Sigmoid colon (tissue), 6 donors: ENCODE measurements at regions not wholly inside any gene's neighbourhood (a gene's known extent, or its start where the extent isn't known, plus 50 kb on each side); places are given as distances from the start of the nearest gene placed in this dataset.

Experiments used
- DNase-seq: peaks from one replicate; pipeline ENCODE4 v3.0.0-alpha.2; 2019
- H3K27ac ChIP-seq, 4 donors: fragments of 200-600 bp; sonication (generic); one replicate each; pipeline ENCODE4 v1.5.1; 2016 to 2019; ENCODE audit warnings: mild to moderate bottlenecking in 1 of 4
- H3K27me3 ChIP-seq, 3 donors: fragments of 200-600 bp; sonication (generic); one replicate each; pipeline ENCODE4 v1.5.1; 2019; ENCODE audit warnings: mild to moderate bottlenecking in 1 of 3
- H3K36me3 ChIP-seq, 4 donors: fragments of 200-600 bp; sonication (generic); one replicate each; pipeline ENCODE4 v1.5.1; 2016 to 2019
- H3K4me1 ChIP-seq, 4 donors: fragments of 200-600 bp; sonication (generic); one replicate each; pipeline ENCODE4 v1.5.1; 2017 to 2019
- H3K4me3 ChIP-seq, 4 donors: fragments of 200-600 bp; sonication (generic); one replicate each; pipeline ENCODE4 v1.5.1; 2017 to 2019; ENCODE audit warnings: mild to moderate bottlenecking in 2 of 4, moderate library complexity in 1 of 4
- H3K9me3 ChIP-seq, 4 donors: fragments of 200-600 bp in 3 of 4; sonication (generic) in 3 of 4; one replicate each; pipeline versions ENCODE4 v1.5.1 to v1.6.1; 2013 to 2019
- CTCF ChIP-seq, 4 experiments: fragments of 450-650 bp in 3 of 4; fragments of 200-600 bp in 1 of 4; IDR thresholded peaks; one replicate each; pipeline ENCODE4 v1.5.1; 2016 to 2019; ENCODE audit warnings: antibody characterized with exemption in 4 of 4, mild to moderate bottlenecking in 3 of 4, moderate library complexity in 2 of 4
- EP300 ChIP-seq, 4 donors: sonication (generic); formaldehyde crosslinking; IDR thresholded peaks; one replicate each; pipeline ENCODE4 v1.6.1; 2017; ENCODE audit warnings: antibody characterized with exemption in 4 of 4
- POLR2A ChIP-seq, 2 donors: fragments of 450-650 bp; IDR thresholded peaks; one replicate each; pipeline ENCODE4 v1.6.1; 2016; ENCODE audit warnings: antibody characterized with exemption in 2 of 2, mild to moderate bottlenecking in 2 of 2, moderate library complexity in 2 of 2
- POLR2AphosphoS5 ChIP-seq, 4 donors: sonication (generic); formaldehyde crosslinking; IDR thresholded peaks; one replicate each; pipeline ENCODE4 v1.6.1; 2017; ENCODE audit warnings: antibody characterized with exemption in 4 of 4
- WGBS, 2 donors: extraction: QIAGEN DNeasy Blood & Tissue Kit; methylation state at CpG; one replicate each; pipeline ENCODE4 v1.1.7; 2013; 5-methylcytosine and 5-hydroxymethylcytosine counted together
- intact Hi-C: fragments of 100-400 bp; cut with DNase I; formaldehyde crosslinking; loops from one replicate; pipeline ENCODE4 v1.15.1; 2023
- donor health status: healthy with polysubstance abuse.
- donor health status: healthy.

GRCh38 chr14:101186992-101187815 lies 283.7 kb upstream of the RTL1 start:
- Histone ChIP-seq H3K36me3 (no peaks in the 10 kb centered on the region), H3K27ac (no peak overlapping the region), H3K27me3 (no peaks in the 10 kb centered on the region), H3K4me1 (no peaks in the 10 kb centered on the region), H3K4me3 (no peak overlapping the region), H3K9me3 (peaks cover 0 to 2% (median 0%) of the 10 kb centered on the region in 4 donors)
- TF ChIP-seq CTCF (IDR thresholded peaks at IDR 0.05) (no peak), POLR2AphosphoS5 (IDR thresholded peaks at IDR 0.05) (no peak), EP300 (IDR thresholded peaks at IDR 0.05) (no peak), POLR2A (IDR thresholded peaks at IDR 0.05) (no peak)
- WGBS, 2 donors, result 81 to 92% methylated on average over 14 of the region's 14 CpGs
- DNase-seq, result no peak
- intact Hi-C loops, result loop anchor here (5.0 to 10.0 kb wide), 2 partner anchors 45 to 438 kb away; no protein-coding TSS in a partner anchor

GRCh38 chr14:101187816-101188570 lies 284.5 kb upstream of the RTL1 start:
- TF ChIP-seq CTCF (IDR thresholded peaks at IDR 0.05) (no peak), POLR2AphosphoS5 (IDR thresholded peaks at IDR 0.05) (no peak), EP300 (IDR thresholded peaks at IDR 0.05) (no peak), POLR2A (IDR thresholded peaks at IDR 0.05) (no peak)
- no peaks in the 10 kb centered on the region for H3K36me3 ChIP-seq
- no peak overlapping the region for H3K4me3 ChIP-seq
- no peaks in the 10 kb centered on the region for H3K9me3 ChIP-seq
- no peaks in the 10 kb centered on the region for H3K4me1 ChIP-seq
- H3K27me3 ChIP-seq, result no peaks in the 10 kb centered on the region
- H3K27ac ChIP-seq, result no peak overlapping the region
- intact Hi-C loops, result loop anchor here (5.0 to 10.0 kb wide), 2 partner anchors 44 to 437 kb away; no protein-coding TSS in a partner anchor
- no peak for DNase-seq
- 59 to 81% methylated on average over 14 of the region's 14 CpGs for WGBS, 2 donors

GRCh38 chr14:101188571-101188915 lies 285.0 kb upstream of the RTL1 start:
- Histone ChIP-seq H3K9me3 (no peaks in the 10 kb centered on the region), H3K27ac (no peak overlapping the region), H3K36me3 (no peaks in the 10 kb centered on the region), H3K27me3 (no peaks in the 10 kb centered on the region), H3K4me3 (no peak overlapping the region), H3K4me1 (no peaks in the 10 kb centered on the region)
- intact Hi-C loops, result loop anchor here (5.0 to 10.0 kb wide), 2 partner anchors 44 to 436 kb away; no protein-coding TSS in a partner anchor
- DNase-seq, result no peak
- 72 to 85% methylated on average over 7 of the region's 7 CpGs for WGBS, 2 donors
- TF ChIP-seq POLR2AphosphoS5 (IDR thresholded peaks at IDR 0.05), result no peak
- TF ChIP-seq POLR2A (IDR thresholded peaks at IDR 0.05), result no peak
- TF ChIP-seq EP300 (IDR thresholded peaks at IDR 0.05), result no peak
- TF ChIP-seq CTCF (IDR thresholded peaks at IDR 0.05), result no peak

- no peaks in the 10 kb centered on the region for H3K9me3 ChIP-seq
- no peaks in the 10 kb centered on the region for H3K36me3 ChIP-seq
- TF ChIP-seq EP300 (IDR thresholded peaks at IDR 0.05), result no peak
- no peak for TF ChIP-seq POLR2AphosphoS5 (IDR thresholded peaks at IDR 0.05)
- TF ChIP-seq CTCF (IDR thresholded peaks at IDR 0.05), result no peak
- H3K4me1 ChIP-seq, result no peaks in the 10 kb centered on the region
- intact Hi-C loops, result loop anchor here (5.0 to 10.0 kb wide), 2 partner anchors 43 to 436 kb away; no protein-coding TSS in a partner anchor
- H3K4me3 ChIP-seq, result no peak overlapping the region
- 44 to 63% methylated on average over 2 of the region's 2 CpGs for WGBS, 2 donors
- no peak for DNase-seq
- H3K27ac ChIP-seq, result no peak overlapping the region
- H3K27me3 ChIP-seq, result no peaks in the 10 kb centered on the region
Observed at GRCh38 chr14:101189266-101189665, 285.7 kb upstream of the RTL1 start.
